Common myeloid progenitor, CD34-positive (primary cell): ENCODE measurements at regions not wholly inside any gene's neighbourhood (a gene's known extent, or its start where the extent isn't known, plus 50 kb on each side); places are given as distances from the start of the nearest gene placed in this dataset.
"Not testable (repeated sequence)": the region's sequence is repeated elsewhere in the genome, so short reads cannot be mapped to it uniquely, and the experiment has no call there.

ENCODE experiments used
- CTCF ChIA-PET: fragments of 350-600 bp; sonication (Branson Sonifier 250); formaldehyde crosslinking; loops from one replicate; lab custom pipeline; 2021; ENCODE audit warnings: antibody characterized with exemption; lab: Charles Lee
- POLR2A ChIA-PET: fragments of 350-600 bp; sonication (Branson Sonifier 250); formaldehyde crosslinking; loops from one replicate; lab custom pipeline; 2021; ENCODE audit warnings: antibody characterized with exemption; lab: Charles Lee
- DNase-seq, 3 donors: peaks; one replicate each; pipeline versions ENCODE4 v3.0.0 to v3.0.0-alpha.2; 2013
- H3K27ac ChIP-seq, 2 experiments: 1 replicate in 1 of 2; 2 replicates in 1 of 2; pipeline ENCODE4 v1.7.0; 2013; ENCODE audit warnings: inconsistent platforms in 2 of 2, low read length in 2 of 2, mild to moderate bottlenecking in 2 of 2, low read depth in 1 of 2, moderate library complexity in 1 of 2; ENCODE audit not compliant: severe bottlenecking in 2 of 2, insufficient read depth in 1 of 2, poor library complexity in 1 of 2
- H3K27me3 ChIP-seq, 5 experiments: replicated peaks in 2 of 5; 1 replicate in 3 of 5; 2 replicates in 2 of 5; pipeline versions ENCODE4 v1.6.1 to v1.7.0; 2013; ENCODE audit warnings: low read length in 4 of 5, mild to moderate bottlenecking in 2 of 5, moderate library complexity in 2 of 5, inconsistent platforms in 1 of 5; ENCODE audit not compliant: insufficient read depth in 5 of 5, control insufficient read depth in 4 of 5
- H3K36me3 ChIP-seq, 4 experiments: 1 replicate in 2 of 4; 2 replicates in 2 of 4; pipeline versions ENCODE4 v1.6.1 to v1.7.0; 2013; ENCODE audit warnings: low read length in 3 of 4, control low read depth in 1 of 4, mild to moderate bottlenecking in 1 of 4; ENCODE audit not compliant: control insufficient read depth in 4 of 4, insufficient read depth in 4 of 4
- H3K4me1 ChIP-seq, 4 experiments: 1 replicate in 3 of 4; 2 replicates in 1 of 4; pipeline versions ENCODE4 v1.6.1 to v1.7.1; 2013; ENCODE audit warnings: low read length in 3 of 4, mild to moderate bottlenecking in 3 of 4, control low read depth in 1 of 4, inconsistent platforms in 1 of 4, moderate library complexity in 1 of 4; ENCODE audit not compliant: control insufficient read depth in 4 of 4, insufficient read depth in 4 of 4; ENCODE audit errors: control extremely low read depth in 1 of 4
- H3K4me3 ChIP-seq, 7 experiments: 1 replicate in 4 of 7; 2 replicates in 3 of 7; pipeline versions ENCODE4 v1.5.1 to v1.7.0; 2013; ENCODE audit warnings: mild to moderate bottlenecking in 7 of 7, low read length in 6 of 7, moderate library complexity in 6 of 7, inconsistent platforms in 2 of 7, low read depth in 2 of 7, control low read depth in 1 of 7; ENCODE audit not compliant: insufficient read depth in 4 of 7, control insufficient read depth in 1 of 7; ENCODE audit errors: extremely low read depth in 1 of 7
- H3K9me3 ChIP-seq, 5 experiments: 1 replicate in 4 of 5; 2 replicates in 1 of 5; pipeline versions ENCODE4 v1.6.1 to v1.7.1; 2013; ENCODE audit warnings: low read length in 4 of 5, mild to moderate bottlenecking in 2 of 5, inconsistent platforms in 1 of 5, low read depth in 1 of 5, moderate library complexity in 1 of 5; ENCODE audit not compliant: control insufficient read depth in 4 of 5, insufficient read depth in 2 of 5; ENCODE audit errors: control extremely low read depth in 1 of 5
- WGBS: methylation state at CpG from one replicate; pipeline ENCODE4 v1.1.5; 2013; ENCODE audit not compliant: insufficient coverage; 5-methylcytosine and 5-hydroxymethylcytosine counted together

GRCh38 chr2:110311713-110312444, 99.5 kb upstream of the MTLN start:
- DNase-seq, H3K36me3 ChIP-seq, POLR2A ChIA-PET, H3K27ac ChIP-seq, H3K27me3 ChIP-seq, H3K4me1 ChIP-seq, H3K4me3 ChIP-seq, H3K9me3 ChIP-seq, CTCF ChIA-PET: not testable (repeated sequence)
- WGBS = 80% methylated on average over 2 of the region's 10 CpGs

- POLR2A ChIA-PET, CTCF ChIA-PET: not testable (repeated sequence)
Observed at GRCh38 chr2:110310988-110311475, 98.7 kb upstream of the MTLN start.

GRCh38 chr2:110308728-110309127, 96.4 kb upstream of the MTLN start:
- WGBS = no CpG with 5 or more reads among the region's 3 CpGs
- POLR2A ChIA-PET, DNase-seq: not testable (repeated sequence)

More at GRCh38 chr2:110310988-110311475, 98.7 kb upstream of the MTLN start:
- not testable (repeated sequence) for DNase-seq, H3K27me3 ChIP-seq, H3K27ac ChIP-seq, H3K9me3 ChIP-seq, H3K36me3 ChIP-seq, H3K4me3 ChIP-seq, H3K4me1 ChIP-seq

GRCh38 chr2:110292807-110293206, 80.5 kb upstream of the MTLN start:
- H3K27ac ChIP-seq, H3K36me3 ChIP-seq, H3K4me1 ChIP-seq, H3K27me3 ChIP-seq, H3K4me3 ChIP-seq, DNase-seq, POLR2A ChIA-PET, CTCF ChIA-PET, H3K9me3 ChIP-seq: not testable (repeated sequence)
- no CpG with 5 or more reads among the region's 4 CpGs for WGBS

More at GRCh38 chr2:110308728-110309127, 96.4 kb upstream of the MTLN start:
- H3K36me3 ChIP-seq, H3K9me3 ChIP-seq, H3K27me3 ChIP-seq, CTCF ChIA-PET, H3K4me3 ChIP-seq, H3K27ac ChIP-seq, H3K4me1 ChIP-seq: not testable (repeated sequence)

GRCh38 chr2:110291909-110292579, 79.7 kb upstream of the MTLN start:
- CTCF ChIA-PET, H3K36me3 ChIP-seq, H3K27ac ChIP-seq, DNase-seq, H3K27me3 ChIP-seq, H3K9me3 ChIP-seq, H3K4me1 ChIP-seq, POLR2A ChIA-PET, H3K4me3 ChIP-seq: not testable (repeated sequence)
- no CpG with 5 or more reads among the region's 6 CpGs for WGBS

- CTCF ChIA-PET, DNase-seq, H3K27me3 ChIP-seq, H3K9me3 ChIP-seq, H3K4me3 ChIP-seq, POLR2A ChIA-PET, H3K4me1 ChIP-seq, H3K27ac ChIP-seq, H3K36me3 ChIP-seq: not testable (repeated sequence)
- no CpG with 5 or more reads among the region's 8 CpGs for WGBS
Observed at GRCh38 chr2:110287817-110288216, 75.5 kb upstream of the MTLN start.

- H3K27ac ChIP-seq, DNase-seq, POLR2A ChIA-PET, H3K36me3 ChIP-seq, CTCF ChIA-PET, H3K4me1 ChIP-seq, H3K4me3 ChIP-seq, H3K27me3 ChIP-seq, H3K9me3 ChIP-seq: not testable (repeated sequence)
- no CpG with 5 or more reads among the region's 3 CpGs for WGBS
Observed at GRCh38 chr2:110287253-110287652, 74.9 kb upstream of the MTLN start.
